ENCODE measurements at regions not wholly inside any gene's neighbourhood (a gene's known extent, or its start where the extent isn't known, plus 50 kb on each side); places are given as distances from the start of the nearest gene placed in this dataset.
"Not testable (repeated sequence)": the region's sequence is repeated elsewhere in the genome, so short reads cannot be mapped to it uniquely, and the experiment has no call there.

DNA sequence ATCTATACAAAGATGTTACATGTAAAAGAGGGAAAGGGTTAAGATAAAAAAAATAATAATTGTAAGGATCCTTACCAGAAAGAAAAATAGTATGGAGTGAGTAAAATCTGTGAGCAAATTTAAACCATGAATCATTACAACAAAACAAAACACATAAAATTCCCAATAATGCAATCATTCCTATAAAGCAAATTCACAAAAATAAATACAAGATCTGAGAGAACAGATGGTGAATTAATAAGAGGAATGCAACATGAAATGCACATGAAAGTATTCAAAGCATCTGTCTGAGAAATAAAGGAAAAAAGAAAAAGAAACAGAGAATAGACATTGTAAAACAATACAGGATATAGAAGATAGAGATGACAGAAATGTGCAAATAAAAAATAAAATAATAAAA is 681.5 kb upstream of the KLHL1 start:
- no peak for DNase-seq (ENCODE audit: low read depth)

DNA sequence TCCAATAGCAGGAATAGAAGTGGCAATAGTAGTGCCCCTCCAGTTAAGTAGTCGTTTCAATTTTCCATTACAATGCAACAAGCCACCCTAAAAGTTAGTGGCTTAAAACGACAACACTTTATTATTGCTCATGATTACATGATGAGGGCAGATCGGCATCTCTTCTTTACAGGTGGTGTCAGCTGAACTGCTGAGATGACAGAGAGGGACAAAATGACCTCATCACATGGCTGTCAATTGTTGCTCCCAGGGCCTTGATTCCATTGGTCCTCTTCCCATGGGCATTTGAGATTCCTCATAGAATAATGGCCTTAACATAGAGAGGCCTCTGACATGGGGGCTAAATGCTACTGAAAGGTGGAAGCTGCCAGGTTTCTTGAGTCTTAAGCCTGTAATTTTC is 679.8 kb upstream of the KLHL1 start:
- no peak for DNase-seq (ENCODE audit: low read depth)

DNA sequence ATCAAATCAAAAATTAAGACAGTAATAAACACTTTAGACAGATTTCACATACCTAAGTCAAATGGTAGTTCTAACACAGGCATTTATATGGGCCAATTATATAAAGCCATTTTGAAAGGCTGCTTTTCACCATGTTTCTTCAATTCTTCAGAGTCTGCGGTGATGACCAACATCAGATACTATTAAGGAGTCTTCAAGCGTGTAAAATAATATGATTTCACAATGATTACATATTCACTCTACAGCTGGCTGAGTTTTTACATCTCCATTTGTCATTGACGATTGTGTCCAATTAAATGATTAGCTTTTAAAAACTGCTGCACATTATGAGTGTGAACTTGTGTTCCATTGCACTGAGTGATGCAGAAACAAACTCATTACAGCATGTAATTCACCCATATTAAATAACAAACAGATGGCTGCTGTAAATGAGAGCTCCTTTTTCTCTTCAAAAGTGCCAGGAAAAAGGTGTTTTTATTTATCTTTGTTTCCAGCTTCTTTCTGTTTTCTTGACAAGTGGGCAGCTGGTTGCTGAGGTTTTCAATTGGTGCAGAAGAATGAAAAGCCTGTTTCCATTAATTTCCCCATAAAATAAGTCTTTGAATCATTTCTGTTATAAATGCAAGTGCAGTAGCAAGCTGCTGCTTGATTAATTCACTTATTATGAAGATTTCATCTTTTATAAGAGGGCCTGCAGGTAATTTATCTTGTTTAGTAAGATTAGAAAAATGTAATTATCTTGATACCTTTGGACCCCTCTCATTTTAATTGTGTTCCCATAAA is 676.1 kb upstream of the KLHL1 start:
- no peak for DNase-seq (ENCODE audit: low read depth)

DNA sequence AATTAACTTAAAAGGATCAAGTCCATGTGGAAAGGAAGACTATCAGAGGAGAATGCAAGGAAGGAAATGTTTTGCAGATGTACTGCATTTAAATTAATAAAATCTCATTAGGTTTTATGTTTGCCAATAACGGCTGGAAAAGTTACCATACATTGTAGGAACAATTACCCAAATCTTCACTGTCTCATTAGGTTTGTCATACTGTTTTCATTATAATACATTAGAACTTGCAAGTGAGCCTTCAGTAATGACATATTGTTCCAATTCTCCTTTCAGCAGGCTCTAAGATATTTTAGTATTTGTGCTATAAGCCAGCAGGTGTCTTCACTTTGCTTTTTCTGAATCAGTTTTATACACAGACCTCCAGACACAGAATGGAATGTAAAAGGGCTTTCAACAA is 661.6 kb upstream of the KLHL1 start:
- DNase-seq (ENCODE audit: low read depth) = no peak

DNA sequence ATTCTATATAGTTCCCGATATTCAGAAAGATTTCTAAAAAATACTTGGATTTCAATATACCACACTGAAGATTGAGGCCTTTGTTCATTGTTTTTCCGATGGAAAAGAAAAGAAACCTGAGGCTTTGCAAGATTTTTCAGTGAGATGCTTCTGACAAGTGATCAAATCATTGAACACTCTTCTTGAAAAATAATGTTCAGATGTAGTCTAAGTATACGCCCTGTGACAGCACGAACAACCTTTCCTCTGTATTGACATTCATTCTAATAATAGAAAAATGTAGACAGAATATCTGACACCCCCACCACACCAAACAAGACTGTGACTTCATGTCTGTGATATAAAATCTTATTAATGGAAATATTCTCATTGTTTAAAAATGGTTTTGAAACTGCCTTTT is 650.7 kb upstream of the KLHL1 start:
- DNase-seq (ENCODE audit: low read depth) = no peak

DNA sequence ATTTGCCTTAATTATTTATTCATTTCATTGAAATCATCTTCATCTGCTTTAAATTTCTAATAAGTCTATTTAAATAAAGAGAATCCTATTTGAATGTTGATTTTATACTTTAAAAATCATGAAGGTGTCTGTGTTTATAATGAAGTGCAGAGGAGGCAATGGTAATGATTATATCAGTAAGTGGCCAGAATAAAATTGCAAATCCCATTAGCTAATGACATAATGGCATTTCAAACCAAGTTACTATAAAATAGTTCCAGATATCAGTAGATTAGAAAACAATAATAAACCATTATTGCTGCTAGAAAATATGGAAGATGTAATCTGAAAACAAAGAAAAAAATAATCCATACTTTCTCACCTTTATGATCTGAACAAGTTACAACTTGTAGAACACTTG is 647.8 kb upstream of the KLHL1 start:
- no peak for DNase-seq (ENCODE audit: low read depth)

DNA sequence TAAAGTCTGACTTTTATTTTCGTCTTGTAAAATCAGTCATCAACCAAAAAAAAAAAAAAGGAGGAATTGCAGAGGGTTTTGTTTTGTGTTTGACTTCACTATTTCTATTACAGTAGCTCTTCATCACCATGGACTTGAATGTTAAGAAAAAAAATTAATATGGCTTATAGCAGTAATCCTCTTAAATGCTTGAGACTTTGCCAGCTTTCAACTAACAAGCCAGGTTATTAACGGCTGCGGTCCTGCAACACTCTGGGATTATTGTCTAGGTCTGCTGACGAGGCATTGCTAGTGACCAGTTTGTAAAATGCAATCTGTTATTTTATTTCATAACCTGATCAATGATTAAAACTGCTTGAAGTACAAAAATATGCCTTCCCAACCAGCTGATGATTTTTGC is 647.2 kb upstream of the KLHL1 start:
- DNase-seq (ENCODE audit: low read depth) = no peak

DNA sequence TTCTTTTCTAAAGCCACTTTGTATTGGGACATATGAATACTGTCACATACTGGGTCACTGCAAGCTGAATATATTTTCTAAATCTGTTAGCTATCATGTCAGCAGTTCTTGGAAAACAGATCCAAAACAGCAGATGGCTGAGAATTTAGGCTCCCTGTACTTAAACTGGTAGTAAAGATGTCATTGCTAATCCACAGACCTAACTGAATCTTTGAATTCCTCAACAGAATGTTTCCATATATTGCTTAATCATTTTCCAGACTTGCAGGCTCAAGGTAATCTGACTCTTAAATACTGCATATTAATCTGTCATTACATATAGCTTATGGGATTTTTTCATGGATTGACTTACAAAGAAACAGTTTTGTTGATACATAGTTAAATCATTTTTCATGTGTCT is 639.0 kb upstream of the KLHL1 start:
- DNase-seq (ENCODE audit: low read depth) = no peak

DNA sequence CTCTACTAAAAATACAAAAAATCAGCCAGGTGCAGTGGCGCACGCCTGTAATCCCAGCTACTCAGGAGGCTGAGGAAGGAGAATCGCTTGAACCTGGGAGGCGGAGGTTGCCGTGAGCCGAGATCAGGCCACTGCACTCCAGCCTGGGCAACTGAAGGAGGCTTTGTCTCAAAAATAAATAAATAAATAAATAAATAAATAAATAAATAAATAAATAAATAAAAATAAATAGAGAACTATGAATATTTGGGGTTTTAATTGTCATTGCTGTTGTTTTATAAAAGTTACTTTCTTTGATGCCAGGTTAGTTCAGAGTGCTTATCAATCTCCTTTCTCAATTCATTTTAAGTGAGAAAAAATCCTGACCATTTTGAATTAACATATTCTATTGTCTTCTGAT is 638.2 kb upstream of the KLHL1 start:
- DNase-seq (ENCODE audit: low read depth) = not testable (repeated sequence)

DNA sequence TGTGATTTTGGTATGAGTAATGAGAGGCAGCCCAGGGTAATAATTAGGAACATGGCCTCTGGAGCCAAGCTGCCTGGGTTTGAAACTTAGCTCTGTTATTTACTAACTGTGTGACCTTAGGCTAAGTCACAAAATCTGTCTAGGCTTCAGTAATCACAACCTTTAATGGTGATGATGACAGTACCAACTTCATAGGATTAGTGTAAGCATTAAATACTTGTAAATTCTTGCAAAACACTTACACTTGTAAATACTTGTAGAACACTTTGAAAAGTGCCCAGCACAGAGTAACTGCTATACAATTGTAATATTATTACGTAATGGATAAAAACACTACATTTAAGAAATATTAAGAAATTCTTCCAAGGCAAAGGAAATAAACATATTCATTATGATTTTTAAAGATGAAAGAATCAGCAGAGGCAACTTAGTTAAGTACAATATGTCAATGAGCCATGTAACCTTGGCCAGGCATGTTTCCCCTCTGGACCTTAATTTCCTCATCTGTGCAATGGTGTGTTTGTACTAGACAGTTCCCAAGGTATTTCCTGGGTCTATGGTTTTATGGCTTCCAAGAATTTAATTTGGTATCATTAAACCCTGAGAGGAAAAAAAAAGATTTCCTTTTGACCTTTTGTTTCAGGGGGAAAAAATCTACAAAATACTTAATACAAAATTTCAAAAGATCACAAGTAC is 628.5 kb upstream of the KLHL1 start:
- DNase-seq (ENCODE audit: low read depth) = no peak

DNA sequence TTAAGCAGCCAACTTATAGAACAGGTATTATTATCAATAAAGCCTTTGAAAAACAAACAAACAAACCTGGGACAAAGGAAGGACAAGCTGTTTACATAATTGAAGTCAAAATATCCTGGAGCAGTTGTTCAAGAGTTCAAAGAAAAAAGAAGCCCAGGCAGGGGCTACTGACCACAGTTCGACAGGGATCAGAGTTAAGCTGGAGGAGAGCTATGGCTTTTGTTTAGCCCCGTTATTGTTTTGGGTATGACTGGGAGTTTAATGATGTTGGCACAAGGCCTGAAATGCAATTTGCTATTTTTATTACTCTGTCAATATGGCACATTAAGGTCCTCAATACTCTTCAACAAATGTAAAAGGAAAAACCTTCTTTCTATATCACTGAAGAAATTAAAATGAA is 624.4 kb upstream of the KLHL1 start:
- DNase-seq (ENCODE audit: low read depth) = no peak

DNA sequence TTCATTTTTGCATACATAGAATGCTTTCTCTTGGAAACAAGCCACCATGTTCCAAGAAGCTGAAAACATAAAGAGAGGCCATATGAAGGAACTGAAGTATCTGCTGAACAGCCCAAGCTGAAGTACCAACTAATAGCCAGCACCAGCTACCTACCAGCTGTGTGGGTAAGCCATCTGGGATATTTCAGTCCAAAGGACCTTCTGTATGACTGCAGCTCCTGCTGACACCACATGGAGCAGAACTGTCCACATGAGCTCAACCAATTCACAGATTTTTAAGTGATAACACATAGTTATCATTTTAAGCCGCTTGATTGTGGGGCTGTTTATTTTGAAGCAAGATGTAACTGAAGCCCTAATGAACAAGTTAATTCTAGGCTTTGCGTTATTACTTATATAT is 621.1 kb upstream of the KLHL1 start:
- DNase-seq (ENCODE audit: low read depth) = no peak

DNA sequence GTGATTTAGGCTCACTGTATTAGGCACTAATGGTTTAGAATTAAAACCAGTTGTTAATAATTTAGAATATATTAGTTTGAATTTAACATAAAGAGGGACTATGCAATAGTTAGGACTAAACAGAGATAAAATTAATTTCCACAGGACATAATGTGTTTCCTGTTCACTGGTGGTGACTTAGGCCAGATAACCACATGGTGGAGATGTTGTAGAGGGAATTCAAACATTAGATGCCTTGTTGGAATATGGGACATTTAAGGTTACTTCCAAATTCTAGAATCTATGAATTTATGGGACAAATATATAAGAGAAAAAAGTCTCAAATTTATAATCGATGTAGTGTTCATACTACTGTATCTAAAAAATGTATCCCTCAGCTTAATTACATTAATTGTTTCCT is 615.5 kb upstream of the KLHL1 start:
- DNase-seq (ENCODE audit: low read depth) = no peak

DNA sequence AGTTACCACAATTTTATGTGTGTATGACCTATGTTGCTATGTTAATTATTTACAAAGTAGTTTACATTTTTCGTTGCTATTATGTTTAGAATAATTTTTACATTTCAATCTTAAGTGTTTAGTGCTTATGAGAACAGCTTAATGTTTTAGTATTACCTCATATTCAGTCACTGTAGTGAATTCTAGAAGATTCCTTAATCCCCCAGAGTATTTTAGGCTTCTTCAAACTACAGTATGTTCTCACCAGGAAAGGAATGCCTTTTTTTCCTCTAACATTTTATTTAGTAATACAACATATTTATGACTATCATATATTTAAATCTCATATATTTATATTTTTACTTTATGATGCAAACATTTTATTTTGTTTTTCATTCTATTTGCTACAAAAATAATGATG is 612.1 kb upstream of the KLHL1 start:
- DNase-seq (ENCODE audit: low read depth) = no peak

DNA sequence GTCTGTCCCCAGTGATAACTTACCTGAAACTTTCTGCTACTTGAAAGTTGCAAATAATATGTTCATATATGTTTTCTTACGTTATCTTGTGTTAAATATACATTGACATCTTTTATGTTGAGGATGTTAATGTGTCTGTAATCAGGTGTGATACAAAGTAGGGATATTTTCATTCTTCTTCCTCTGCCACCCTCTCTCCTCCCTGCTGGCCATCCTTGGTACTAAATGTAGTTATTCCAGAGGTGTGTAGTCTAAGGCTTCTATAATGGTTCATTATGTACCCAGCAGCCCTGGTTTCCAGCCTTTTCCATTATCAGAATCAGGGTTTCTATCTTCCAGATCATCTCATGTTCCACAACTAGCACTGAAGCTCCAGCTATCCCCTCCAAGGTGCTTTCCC is 606.7 kb upstream of the KLHL1 start:
- no peak for DNase-seq (ENCODE audit: low read depth)

DNA sequence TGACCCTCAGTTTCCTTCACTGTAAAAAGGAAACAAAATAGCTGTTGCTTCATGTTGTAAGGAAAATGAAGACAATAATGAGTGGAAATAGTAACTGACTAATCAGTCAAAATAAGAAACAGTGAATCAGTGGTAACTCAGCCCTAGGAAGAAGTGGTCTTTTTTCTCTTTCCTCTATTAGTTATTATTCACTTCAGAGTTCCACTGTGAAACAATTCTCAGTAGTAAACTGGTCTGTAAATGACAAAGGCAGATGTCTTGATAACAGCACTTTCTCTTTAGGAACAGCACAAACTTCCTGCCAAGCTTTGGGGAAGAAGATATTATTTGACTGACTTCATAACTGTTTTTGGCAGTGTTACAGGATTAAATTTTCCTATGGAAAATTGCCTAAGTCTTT is 600.5 kb upstream of the KLHL1 start:
- no peak for DNase-seq (ENCODE audit: low read depth)

DNA sequence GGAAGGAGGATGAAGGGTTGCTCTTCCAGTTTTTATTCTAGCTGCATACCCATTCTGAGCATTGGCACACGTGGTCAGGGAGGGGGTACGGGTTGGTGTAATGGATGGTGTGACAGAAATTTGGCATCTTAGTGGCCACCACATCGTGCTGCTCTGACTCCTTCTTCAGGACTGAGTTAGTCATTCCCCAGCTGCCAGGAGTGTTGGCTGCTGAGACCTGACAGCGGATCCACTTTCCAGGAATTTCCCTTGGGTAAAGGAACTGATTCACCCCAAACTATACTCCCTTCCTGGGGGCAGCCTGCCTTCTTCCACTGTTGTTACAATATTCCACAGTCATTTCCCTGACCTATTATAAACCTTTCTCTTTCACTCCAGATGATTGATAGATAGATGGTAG is 595.5 kb upstream of the KLHL1 start:
- no peak for DNase-seq (ENCODE audit: low read depth)

DNA sequence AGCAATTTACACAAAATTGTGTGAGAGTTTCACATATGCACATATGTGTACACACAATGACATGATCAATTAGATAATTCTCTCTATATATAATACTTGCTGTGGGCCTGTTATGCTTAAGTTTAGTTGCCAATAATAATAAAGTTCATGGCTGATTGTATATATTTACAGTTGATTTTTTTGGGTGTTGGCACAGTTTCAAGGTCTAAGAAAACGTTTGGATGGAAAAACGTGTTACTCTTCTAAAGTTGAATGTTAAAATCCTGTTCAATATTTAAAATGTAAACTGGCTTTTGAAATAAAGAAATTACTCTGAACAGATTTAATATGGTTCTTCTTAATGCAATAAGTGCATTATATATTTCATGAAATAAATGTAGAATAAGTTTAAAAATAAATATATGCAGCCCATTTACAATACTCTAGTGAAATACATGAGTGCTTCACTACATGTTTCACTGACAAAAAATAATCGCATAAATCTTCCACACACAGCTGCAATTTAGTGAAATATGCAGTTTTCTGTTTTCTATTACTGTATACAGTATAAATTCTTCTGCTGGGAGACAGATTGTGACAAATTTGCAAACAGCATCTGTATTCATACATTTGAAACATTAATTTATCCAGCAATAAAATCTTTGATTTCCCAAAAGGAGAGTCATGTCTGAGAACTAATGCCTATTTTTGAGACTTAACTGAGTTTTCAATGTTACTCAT is 586.9 kb upstream of the KLHL1 start:
- no peak for DNase-seq (ENCODE audit: low read depth)

DNA sequence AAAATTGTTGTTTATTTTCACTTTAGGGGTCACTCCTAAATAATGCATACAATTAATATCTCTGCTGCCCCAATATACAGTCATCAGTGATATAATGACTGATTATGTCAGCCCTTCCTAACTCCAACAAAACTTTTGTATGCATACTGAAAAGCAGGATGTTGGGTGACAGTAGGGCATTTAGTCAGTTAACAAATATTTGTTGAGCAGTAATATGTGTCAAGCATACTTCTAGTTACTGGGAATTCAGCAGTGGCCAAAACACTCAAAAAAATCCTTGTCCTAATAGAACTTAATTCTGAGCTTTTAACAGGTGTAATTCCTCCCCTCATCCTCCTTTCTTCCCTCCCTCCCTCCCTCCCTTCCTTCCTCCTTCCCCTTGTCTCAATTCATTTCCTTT is 560.7 kb upstream of the KLHL1 start:
- no peak for DNase-seq (ENCODE audit: low read depth)

DNA sequence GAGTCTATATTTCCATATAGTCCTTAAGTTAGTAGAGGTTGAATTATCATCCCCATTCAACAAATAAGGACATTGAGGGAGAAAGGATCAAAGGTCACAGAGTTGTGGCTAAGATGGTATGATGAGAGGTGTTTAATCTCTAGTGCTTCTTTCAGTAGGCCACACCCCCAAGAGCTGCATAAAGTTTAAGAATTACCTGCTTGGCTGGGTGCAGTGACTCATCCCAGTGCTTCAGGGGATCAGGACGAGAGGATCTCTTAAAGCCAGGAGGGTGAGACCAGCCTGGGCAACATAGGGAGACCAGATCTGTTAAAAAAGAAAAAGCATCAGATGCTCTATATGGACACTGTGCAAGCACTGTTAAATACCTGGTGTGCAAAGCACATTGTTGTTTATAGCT is 560.0 kb upstream of the KLHL1 start:
- DNase-seq (ENCODE audit: low read depth) = no peak

DNA sequence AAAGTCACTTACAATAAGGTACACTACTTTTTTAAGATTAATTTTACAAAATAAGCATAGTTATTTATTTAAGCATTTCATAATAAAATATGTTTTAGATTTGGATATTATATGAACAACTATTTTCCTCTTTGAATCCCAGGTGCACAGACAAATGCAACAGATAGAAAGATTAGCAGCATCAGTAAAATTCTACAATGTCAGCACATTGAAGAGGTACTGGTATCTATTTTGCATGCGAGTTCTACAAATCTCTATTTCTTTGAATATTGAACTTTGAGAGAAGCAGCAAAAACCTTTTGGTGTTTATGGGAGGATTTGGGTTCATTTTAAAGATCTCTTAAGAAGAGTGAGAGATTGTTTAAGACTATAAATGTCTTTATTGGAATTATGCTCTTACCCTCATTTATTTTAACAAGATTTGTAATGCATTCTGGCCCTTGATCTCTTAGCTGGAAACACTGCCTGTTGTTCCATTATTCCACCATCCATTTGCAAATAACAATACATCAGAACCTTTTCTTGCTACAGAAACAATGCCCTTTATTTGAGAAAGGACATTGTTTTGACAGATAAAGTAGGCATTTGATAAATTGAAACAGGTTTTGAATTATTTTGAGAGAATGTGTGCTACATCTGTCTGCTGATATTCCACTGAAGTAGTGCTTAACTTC is 558.8 kb upstream of the KLHL1 start:
- no peak for DNase-seq (ENCODE audit: low read depth)

DNA sequence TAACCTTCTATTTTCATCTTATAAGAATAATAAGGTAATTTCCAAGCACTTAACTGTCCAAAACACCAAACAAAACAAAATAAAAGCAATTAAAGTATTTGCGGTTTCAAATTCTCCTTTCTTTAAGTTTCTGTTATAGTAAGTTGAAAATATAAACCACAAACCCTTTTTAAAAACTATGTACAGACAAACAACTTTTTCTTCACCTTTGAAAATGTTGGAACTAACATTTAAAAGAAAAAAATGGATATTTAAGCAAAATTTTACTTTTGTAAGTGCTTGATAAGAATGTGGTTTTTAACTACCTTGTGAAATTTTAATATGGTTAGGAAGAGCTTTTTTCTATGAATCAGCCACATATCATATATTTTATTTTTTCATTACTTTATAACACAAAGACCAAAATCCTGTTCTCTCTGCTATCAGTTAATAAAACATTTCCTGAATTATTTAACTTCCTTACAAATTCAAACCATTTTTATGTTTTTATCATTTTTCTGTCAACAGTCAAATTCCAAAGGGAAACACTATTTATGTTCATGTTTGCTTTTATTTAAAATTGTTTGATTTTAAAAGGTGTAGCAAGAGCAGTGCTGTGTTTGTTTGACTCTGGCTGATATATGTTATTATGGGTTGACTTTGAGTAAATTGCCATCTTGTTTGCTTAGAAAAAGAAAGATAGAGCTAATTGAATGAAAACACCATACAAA is 554.1 kb upstream of the KLHL1 start:
- DNase-seq (ENCODE audit: low read depth) = no peak
